ENCODE measurements at regions not wholly inside any gene's neighbourhood (a gene's known extent, or its start where the extent isn't known, plus 50 kb on each side); places are given as distances from the start of the nearest gene placed in this dataset.

- DNase-seq: no peak
Measured at GRCh38 chr13:34257966-34258365, 440.0 kb downstream of the RFC3 start.

GRCh38 chr13:34258646-34259386 lies 440.9 kb downstream of the RFC3 start:
- no peak for DNase-seq

- no peak for DNase-seq
Measured at GRCh38 chr13:34263681-34264080, 445.7 kb downstream of the RFC3 start.

- DNase-seq: no peak
Measured at GRCh38 chr13:34265046-34265679, 447.2 kb downstream of the RFC3 start.

GRCh38 chr13:34276764-34277163 lies 458.8 kb downstream of the RFC3 start:
- no peak for DNase-seq

GRCh38 chr13:34277936-34278335 lies 460.0 kb downstream of the RFC3 start:
- no peak for DNase-seq

GRCh38 chr13:34278780-34279179 lies 460.8 kb downstream of the RFC3 start:
- no peak for DNase-seq

- DNase-seq: no peak
Measured at GRCh38 chr13:34290661-34291060, 472.7 kb downstream of the RFC3 start.

GRCh38 chr13:34294483-34295129 lies 476.7 kb downstream of the RFC3 start:
- DNase-seq: no peak

- no peak for DNase-seq
Measured at GRCh38 chr13:34300559-34300958, 482.6 kb downstream of the RFC3 start.

- no peak for DNase-seq
Measured at GRCh38 chr13:34302596-34302995, 484.6 kb downstream of the RFC3 start.

GRCh38 chr13:34303346-34303745 lies 485.4 kb downstream of the RFC3 start:
- no peak for DNase-seq

- DNase-seq: no peak
Measured at GRCh38 chr13:34307607-34308006, 489.7 kb downstream of the RFC3 start.

GRCh38 chr13:34308725-34309124 lies 490.8 kb downstream of the RFC3 start:
- DNase-seq: no peak

GRCh38 chr13:34310539-34310938 lies 492.6 kb downstream of the RFC3 start:
- DNase-seq: no peak

GRCh38 chr13:34311251-34311650 lies 493.3 kb downstream of the RFC3 start:
- DNase-seq: no peak

- DNase-seq: no peak
Measured at GRCh38 chr13:34312578-34312977, 494.6 kb downstream of the RFC3 start.

- no peak for DNase-seq
Measured at GRCh38 chr13:34320084-34320483, 502.1 kb downstream of the RFC3 start.

GRCh38 chr13:34322014-34322742 lies 504.2 kb downstream of the RFC3 start:
- DNase-seq: no peak

- DNase-seq: no peak
Measured at GRCh38 chr13:34322743-34323074, 504.8 kb downstream of the RFC3 start.

- DNase-seq: no peak
Measured at GRCh38 chr13:34335014-34336007, 517.4 kb downstream of the RFC3 start.

GRCh38 chr13:34338102-34338501 lies 520.2 kb downstream of the RFC3 start:
- DNase-seq: no peak

Measured in NCI-H1105 (cell line).